Omental fat pad (tissue), 3 donors: ENCODE measurements at regions not wholly inside any gene's neighbourhood (a gene's known extent, or its start where the extent isn't known, plus 50 kb on each side); places are given as distances from the start of the nearest gene placed in this dataset.

ENCODE experiments used
- ATAC-seq: fragments of 150-250 bp; one replicate; pipeline ENCODE4 v1.9.1; 2016; ENCODE audit warnings: mild to moderate bottlenecking, moderate library complexity; ENCODE audit not compliant: low FRiP score
- DNase-seq: peaks from one replicate; pipeline ENCODE4 v3.0.0-alpha.2; 2019; ENCODE audit warnings: low spot score
- CTCF ChIP-seq, 3 donors: fragments of 450-650 bp; IDR thresholded peaks; one replicate each; pipeline ENCODE4 v1.5.1; 2016 to 2017; ENCODE audit warnings: antibody characterized with exemption in 3 of 3, mild to moderate bottlenecking in 3 of 3, moderate library complexity in 2 of 3

- no peak for ATAC-seq
- TF ChIP-seq CTCF (IDR thresholded peaks at IDR 0.05), result no peak
- DNase-seq, result no peak
Measured at GRCh38 chr6:18049646-18050045, 62.2 kb upstream of the KIF13A start.

- TF ChIP-seq CTCF (IDR thresholded peaks at IDR 0.05), result no peak
- DNase-seq (no peak), ATAC-seq (no peak)
Measured at GRCh38 chr6:18048953-18049630, 61.7 kb upstream of the KIF13A start.

GRCh38 chr6:18047406-18047805 lies 60.0 kb upstream of the KIF13A start:
- TF ChIP-seq CTCF (IDR thresholded peaks at IDR 0.05), result no peak
- ATAC-seq (no peak), DNase-seq (no peak)

- ATAC-seq, result no peak
- no peak for DNase-seq
- TF ChIP-seq CTCF (IDR thresholded peaks at IDR 0.05), result no peak
Measured at GRCh38 chr6:18045507-18045906, 58.1 kb upstream of the KIF13A start.

GRCh38 chr6:18044108-18044783 lies 56.8 kb upstream of the KIF13A start:
- ATAC-seq, result no peak
- no peak for TF ChIP-seq CTCF (IDR thresholded peaks at IDR 0.05)
- no peak for DNase-seq

GRCh38 chr6:18042536-18043145 lies 55.2 kb upstream of the KIF13A start:
- no peak for TF ChIP-seq CTCF (IDR thresholded peaks at IDR 0.05)
- DNase-seq (no peak), ATAC-seq (no peak)
